ENCODE measurements at regions not wholly inside any gene's neighbourhood (a gene's known extent, or its start where the extent isn't known, plus 50 kb on each side); places are given as distances from the start of the nearest gene placed in this dataset.
A peak's percentile ranks its signal among the peaks of the same experiment; 100 is the strongest.

DNA sequence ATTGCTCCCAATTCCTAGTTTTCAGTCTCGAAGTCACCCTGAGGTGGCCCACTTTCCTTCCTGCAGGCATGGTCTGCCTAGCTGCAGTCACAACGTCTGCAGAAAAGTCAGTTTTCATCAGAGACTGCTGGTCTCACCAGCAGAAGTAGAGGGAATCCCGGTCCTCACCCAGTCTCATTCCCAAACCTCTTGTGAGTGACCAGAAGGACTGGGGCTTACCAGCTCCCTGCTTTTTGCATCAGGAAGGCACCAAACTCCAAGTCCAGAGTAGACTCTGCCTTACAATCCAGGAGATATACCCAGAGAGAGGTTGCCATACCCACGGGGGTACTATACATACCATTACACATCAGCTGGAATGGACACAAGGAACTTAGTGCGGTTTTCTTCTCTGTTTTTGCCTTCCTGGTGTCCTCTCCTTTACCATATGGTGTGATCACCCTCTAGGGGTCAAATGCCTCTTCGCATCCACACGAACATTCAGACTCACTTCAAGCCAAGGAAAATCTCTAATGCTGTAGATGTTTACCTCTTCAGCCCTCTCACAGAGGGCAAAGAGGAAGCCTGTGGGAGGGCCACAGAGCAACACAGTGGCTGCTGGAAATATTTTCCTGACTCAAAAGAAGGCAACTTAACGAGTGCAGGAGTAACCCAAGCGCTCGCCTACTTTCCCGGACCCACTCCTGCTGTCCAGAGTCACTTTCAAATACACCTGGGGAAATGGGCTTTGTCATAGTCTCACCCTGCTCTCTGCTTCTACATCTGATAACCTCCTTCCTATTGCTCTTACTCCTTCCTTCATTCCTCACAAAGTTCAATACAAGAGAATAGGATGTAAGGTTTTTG, 220.9 kb downstream of the C7orf25 start:
- no peaks in the 10 kb centered on the region for H3K9me3 ChIP-seq
- H3K4me3 ChIP-seq, result no peak overlapping the region
- peaks cover 0 to 12% of the 10 kb centered on the region in 2 donors for H3K4me1 ChIP-seq
- in situ Hi-C loops (cut with MboI; ENCODE audit: low sequenced_read_pairs in 4 of 4) (no loop called here), intact Hi-C loops (cut with DNase I; ENCODE audit: low total_unique reads) (loop anchor here (5.0 kb wide), 1 partner anchor 754 kb away; no protein-coding TSS in a partner anchor)
- no peak for ATAC-seq
- no peaks in the 10 kb centered on the region for H3K36me3 ChIP-seq
- no peak overlapping the region for H3K27ac ChIP-seq
- H3K27me3 ChIP-seq, result no peaks in the 10 kb centered on the region
- DNase-seq, result no peak
- TF ChIP-seq, protein P1, sequence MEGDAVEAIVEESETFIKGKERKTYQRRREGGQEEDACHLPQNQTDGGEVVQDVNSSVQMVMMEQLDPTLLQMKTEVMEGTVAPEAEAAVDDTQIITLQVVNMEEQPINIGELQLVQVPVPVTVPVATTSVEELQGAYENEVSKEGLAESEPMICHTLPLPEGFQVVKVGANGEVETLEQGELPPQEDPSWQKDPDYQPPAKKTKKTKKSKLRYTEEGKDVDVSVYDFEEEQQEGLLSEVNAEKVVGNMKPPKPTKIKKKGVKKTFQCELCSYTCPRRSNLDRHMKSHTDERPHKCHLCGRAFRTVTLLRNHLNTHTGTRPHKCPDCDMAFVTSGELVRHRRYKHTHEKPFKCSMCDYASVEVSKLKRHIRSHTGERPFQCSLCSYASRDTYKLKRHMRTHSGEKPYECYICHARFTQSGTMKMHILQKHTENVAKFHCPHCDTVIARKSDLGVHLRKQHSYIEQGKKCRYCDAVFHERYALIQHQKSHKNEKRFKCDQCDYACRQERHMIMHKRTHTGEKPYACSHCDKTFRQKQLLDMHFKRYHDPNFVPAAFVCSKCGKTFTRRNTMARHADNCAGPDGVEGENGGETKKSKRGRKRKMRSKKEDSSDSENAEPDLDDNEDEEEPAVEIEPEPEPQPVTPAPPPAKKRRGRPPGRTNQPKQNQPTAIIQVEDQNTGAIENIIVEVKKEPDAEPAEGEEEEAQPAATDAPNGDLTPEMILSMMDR (IDR thresholded peaks at IDR 0.05 in 4 of 5, conservative IDR thresholded peaks at IDR 0.05 in 1 of 5), result peak in 1 of 5 experiments; percentile 13
- no peak for TF ChIP-seq POLR2A (IDR thresholded peaks at IDR 0.05)

DNA sequence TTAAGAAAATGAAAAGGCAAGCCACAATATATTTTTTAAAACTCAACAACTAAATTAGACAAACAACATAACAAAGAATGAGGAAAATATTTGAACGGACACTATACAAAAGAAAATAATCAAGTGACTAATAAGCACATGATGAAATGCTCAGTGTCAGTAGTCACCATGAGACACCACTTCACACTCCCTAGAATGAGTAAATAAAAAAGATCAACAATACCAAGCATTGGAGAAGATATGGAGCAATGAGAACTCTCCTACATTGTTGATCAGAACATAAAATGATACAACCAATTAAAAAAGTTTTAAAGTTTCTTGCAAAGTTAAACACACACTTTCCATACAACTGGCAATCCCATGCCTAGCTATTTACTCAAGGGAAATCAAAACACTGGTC, 222.2 kb downstream of the C7orf25 start:
- Histone ChIP-seq H3K27me3 (no peaks in the 10 kb centered on the region), H3K4me1 (peaks cover 0 to 5% of the 10 kb centered on the region in 2 donors), H3K36me3 (no peaks in the 10 kb centered on the region), H3K4me3 (no peak overlapping the region), H3K27ac (no peak overlapping the region), H3K9me3 (no peaks in the 10 kb centered on the region)
- ATAC-seq (no peak), DNase-seq (no peak)
- in situ Hi-C loops (cut with MboI; ENCODE audit: low sequenced_read_pairs in 4 of 4) (loop anchor here in 1 of 4 donors (10.0 kb wide), 1 partner anchor 715 kb away; no protein-coding TSS in a partner anchor), intact Hi-C loops (cut with DNase I; ENCODE audit: low total_unique reads) (loop anchor here (5.0 kb wide), 1 partner anchor 752 kb away; no protein-coding TSS in a partner anchor)
- TF ChIP-seq, protein P1 (IDR thresholded peaks at IDR 0.05 in 4 of 5, conservative IDR thresholded peaks at IDR 0.05 in 1 of 5), result no peak
- TF ChIP-seq POLR2A (IDR thresholded peaks at IDR 0.05), result no peak

DNA sequence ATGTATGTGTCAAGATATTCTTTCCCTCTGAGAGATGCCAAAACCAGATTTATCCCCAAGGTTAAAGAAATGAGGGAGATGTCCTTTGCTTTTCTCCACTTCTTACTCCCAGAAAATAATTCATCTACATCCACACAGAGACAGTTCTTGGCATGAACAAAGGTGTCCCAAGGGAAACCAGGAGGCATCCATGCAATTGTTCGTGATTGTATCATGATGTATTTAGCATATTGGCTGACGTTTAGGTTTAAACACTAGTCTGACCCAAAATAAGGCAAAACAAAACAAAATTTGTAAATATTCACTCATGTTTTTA, 223.9 kb downstream of the C7orf25 start:
- H3K36me3 ChIP-seq, result no peaks in the 10 kb centered on the region
- no peak for DNase-seq

DNA sequence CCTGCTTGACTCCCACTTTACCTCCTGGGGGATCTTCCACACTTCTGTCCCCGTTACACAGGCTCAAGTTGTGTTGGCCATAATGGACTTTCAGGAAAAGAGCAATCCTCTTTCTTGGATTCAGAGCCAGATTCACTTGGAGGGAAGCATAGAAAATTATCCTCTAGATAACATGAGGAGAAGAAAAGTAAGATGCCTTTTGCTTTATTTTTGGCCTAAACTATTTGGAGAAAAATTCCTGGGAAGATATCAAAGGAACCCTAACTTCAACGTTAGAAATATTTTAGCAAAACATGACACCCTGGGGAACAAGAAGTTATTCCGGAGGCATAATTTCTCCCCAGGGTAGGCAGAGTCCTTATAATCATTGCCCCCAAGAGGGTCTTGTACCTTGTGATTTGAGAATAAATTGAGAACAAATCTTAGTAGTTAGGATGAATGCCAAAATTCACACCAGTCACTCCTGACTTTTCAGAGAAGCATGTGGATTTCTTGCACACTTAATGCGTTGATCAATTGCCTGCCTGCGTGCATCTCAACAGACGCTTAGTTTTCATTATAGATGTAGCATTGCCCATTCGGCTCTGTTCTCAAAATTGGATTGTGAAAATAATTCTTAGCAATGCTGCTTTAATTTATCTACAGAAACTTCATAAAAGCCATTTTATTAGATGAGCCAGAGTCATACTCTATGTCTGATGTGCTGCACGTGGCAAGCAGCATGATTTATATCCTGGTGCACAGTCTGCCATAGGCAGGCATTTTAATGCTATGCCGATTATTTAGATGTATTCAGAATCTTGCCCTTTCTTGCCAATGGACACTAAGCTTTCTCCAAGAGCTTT, 224.4 kb downstream of the C7orf25 start:
- intact Hi-C loops (cut with DNase I; ENCODE audit: low total_unique reads), result no loop called here
- Histone ChIP-seq H3K27ac (no peak overlapping the region), H3K4me3 (no peak overlapping the region), H3K27me3 (no peaks in the 10 kb centered on the region), H3K36me3 (no peaks in the 10 kb centered on the region), H3K4me1 (peaks cover 0 to under 1% of the 10 kb centered on the region in 2 donors), H3K9me3 (no peaks in the 10 kb centered on the region)
- DNase-seq, result no peak
- TF ChIP-seq, protein P1 (IDR thresholded peaks at IDR 0.05 in 4 of 5, conservative IDR thresholded peaks at IDR 0.05 in 1 of 5), result no peak
- no peak for TF ChIP-seq POLR2A (IDR thresholded peaks at IDR 0.05)
- in situ Hi-C loops (cut with MboI; ENCODE audit: low sequenced_read_pairs in 4 of 4), result loop anchor here in 1 of 4 donors (10.0 kb wide), 1 partner anchor 713 kb away; no protein-coding TSS in a partner anchor
- ATAC-seq, result no peak

More for the DNA sequence above, 223.9 kb downstream of the C7orf25 start:
- no peaks in the 10 kb centered on the region for H3K27me3 ChIP-seq
- no peak for ATAC-seq
- peaks cover 0 to 4% of the 10 kb centered on the region in 2 donors for H3K4me1 ChIP-seq
- in situ Hi-C loops (cut with MboI; ENCODE audit: low sequenced_read_pairs in 4 of 4), result loop anchor here in 1 of 4 donors (10.0 kb wide), 1 partner anchor 713 kb away; no protein-coding TSS in a partner anchor
- TF ChIP-seq, protein P1 (IDR thresholded peaks at IDR 0.05 in 4 of 5, conservative IDR thresholded peaks at IDR 0.05 in 1 of 5), result no peak
- no peak for TF ChIP-seq POLR2A (IDR thresholded peaks at IDR 0.05)
- no peak overlapping the region for H3K27ac ChIP-seq
- intact Hi-C loops (cut with DNase I; ENCODE audit: low total_unique reads), result no loop called here
- no peak overlapping the region for H3K4me3 ChIP-seq
- H3K9me3 ChIP-seq, result no peaks in the 10 kb centered on the region

Measured in gastrocnemius medialis (tissue), 4 donors.